H9 (cell line): ENCODE measurements at regions not wholly inside any gene's neighbourhood (a gene's known extent, or its start where the extent isn't known, plus 50 kb on each side); places are given as distances from the start of the nearest gene placed in this dataset.

ENCODE experiments used
- DNase-seq: peaks from one replicate; pipeline ENCODE4 v3.0.0-alpha.2; 2017
- H2AFZ ChIP-seq: one replicate; pipeline ENCODE4 v1.6.1; 2013; ENCODE audit warnings: mild to moderate bottlenecking, low read length, control low read depth, moderate library complexity
- H2AK5ac ChIP-seq: 2 replicates; pipeline ENCODE4 v1.6.1; 2013; ENCODE audit warnings: low read length, control low read depth, mixed read lengths; ENCODE audit not compliant: insufficient read length
- H2BK120ac ChIP-seq: one replicate; pipeline ENCODE4 v1.6.1; 2013; ENCODE audit warnings: low read depth, mild to moderate bottlenecking, low read length, control low read depth, inconsistent platforms; ENCODE audit not compliant: poor library complexity, severe bottlenecking
- H2BK12ac ChIP-seq: 2 replicates; pipeline ENCODE4 v1.6.1; 2013; ENCODE audit warnings: low read length, control low read depth, mixed read lengths, low read depth; ENCODE audit not compliant: insufficient read length
- H2BK15ac ChIP-seq: 2 replicates; pipeline ENCODE4 v1.6.1; 2013; ENCODE audit warnings: low read depth, low read length, control low read depth
- H2BK20ac ChIP-seq: one replicate; pipeline ENCODE4 v1.6.1; 2013; ENCODE audit warnings: low read depth, mild to moderate bottlenecking, low read length, control low read depth, inconsistent platforms; ENCODE audit not compliant: poor library complexity, severe bottlenecking
- H2BK5ac ChIP-seq: 2 replicates; pipeline ENCODE4 v1.6.1; 2013; ENCODE audit warnings: low read length, control low read depth, mixed read lengths; ENCODE audit not compliant: insufficient read length
- H3K14ac ChIP-seq: 2 replicates; pipeline ENCODE4 v1.6.1; 2013; ENCODE audit warnings: low read length, control low read depth; ENCODE audit not compliant: insufficient read depth
- H3K18ac ChIP-seq: 2 replicates; pipeline ENCODE4 v1.6.1; 2013; ENCODE audit warnings: low read depth, mild to moderate bottlenecking, mixed read lengths, low read length, control low read depth; ENCODE audit not compliant: insufficient read length
- H3K23ac ChIP-seq: 2 replicates; pipeline ENCODE4 v1.6.1; 2013; ENCODE audit warnings: low read length, control low read depth, mixed read lengths, low read depth; ENCODE audit not compliant: insufficient read length
- H3K23me2 ChIP-seq: 2 replicates; pipeline ENCODE4 v1.6.1; 2013; ENCODE audit warnings: low read depth, mild to moderate bottlenecking, mixed read lengths, low read length, control low read depth; ENCODE audit not compliant: insufficient read length, poor library complexity, severe bottlenecking
- H3K27ac ChIP-seq: 2 replicates; pipeline ENCODE4 v1.5.1; 2013; ENCODE audit warnings: low read length, control low read depth, mixed read lengths, low read depth; ENCODE audit not compliant: insufficient read length
- H3K27me3 ChIP-seq: 2 replicates; pipeline ENCODE4 v1.6.1; 2013; ENCODE audit warnings: low read length, control low read depth, inconsistent platforms; ENCODE audit not compliant: insufficient read depth
- H3K4ac ChIP-seq: 2 replicates; pipeline ENCODE4 v1.6.1; 2013; ENCODE audit warnings: low read depth, mild to moderate bottlenecking, control low read depth, inconsistent platforms, low read length, moderate library complexity
- H3K4me1 ChIP-seq: 2 replicates; pipeline ENCODE4 v1.6.1; 2013; ENCODE audit warnings: low read length, control low read depth, inconsistent platforms; ENCODE audit not compliant: insufficient read depth
- H3K4me2 ChIP-seq: 2 replicates; pipeline ENCODE4 v1.6.1; 2013; ENCODE audit warnings: low read length, control low read depth, mixed read lengths; ENCODE audit not compliant: insufficient read length, insufficient read depth
- H3K56ac ChIP-seq: 2 replicates; pipeline ENCODE4 v1.6.1; 2013; ENCODE audit warnings: low read depth, mild to moderate bottlenecking, mixed read lengths, low read length, control low read depth; ENCODE audit not compliant: insufficient read length
- H3K79me1 ChIP-seq: 2 replicates; pipeline ENCODE4 v1.6.1; 2013; ENCODE audit warnings: low read depth, mild to moderate bottlenecking, moderate library complexity, low read length, control low read depth, inconsistent platforms; ENCODE audit not compliant: insufficient read depth, poor library complexity, severe bottlenecking
- H3K79me2 ChIP-seq: 2 replicates; pipeline ENCODE4 v1.6.1; 2013; ENCODE audit warnings: low read length, control low read depth, inconsistent platforms; ENCODE audit not compliant: insufficient read depth
- H3K9ac ChIP-seq: 2 replicates; pipeline ENCODE4 v1.6.1; 2013; ENCODE audit warnings: low read length, control low read depth, mixed read lengths; ENCODE audit not compliant: insufficient read length; ENCODE audit errors: extremely low read depth
- H3K9me3 ChIP-seq: one replicate; pipeline ENCODE4 v1.6.1; 2013; ENCODE audit warnings: low read depth, low read length, inconsistent platforms; ENCODE audit not compliant: control insufficient read depth
- H3T11ph ChIP-seq: one replicate; pipeline ENCODE4 v1.6.1; 2013; ENCODE audit warnings: mild to moderate bottlenecking, low read length, control low read depth, inconsistent platforms
- H4K20me1 ChIP-seq: one replicate; pipeline ENCODE4 v1.6.1; 2013; ENCODE audit not compliant: control insufficient read depth, insufficient read length, insufficient read depth
- H4K5ac ChIP-seq: 2 replicates; pipeline ENCODE4 v1.6.1; 2013; ENCODE audit warnings: low read depth, mild to moderate bottlenecking, mixed read lengths, low read length, control low read depth; ENCODE audit not compliant: insufficient read length
- H4K8ac ChIP-seq: replicated peaks from 2 replicates; pipeline ENCODE4 v1.6.1; 2013; ENCODE audit warnings: low read length, control low read depth, mixed read lengths, low read depth; ENCODE audit not compliant: insufficient read length
- H4K91ac ChIP-seq: 2 replicates; pipeline ENCODE4 v1.6.1; 2013; ENCODE audit warnings: low read depth, mild to moderate bottlenecking, moderate library complexity, mixed read lengths, low read length, control low read depth; ENCODE audit not compliant: insufficient read length
- H3K27ac Mint-ChIP-seq, 3 experiments: 2 replicates in 2 of 3; 3 replicates in 1 of 3; pipeline ENCODE4 v1.8.0; 2020 to 2021; ENCODE audit warnings: mixed read lengths in 3 of 3, mild to moderate bottlenecking in 1 of 3, moderate library complexity in 1 of 3
- H3K27me3 Mint-ChIP-seq: 2 replicates; pipeline ENCODE4 v1.8.0; 2021; ENCODE audit warnings: low read depth, mild to moderate bottlenecking, moderate library complexity, mixed read lengths
- H3K36me3 Mint-ChIP-seq, 3 experiments: 2 replicates in 2 of 3; 3 replicates in 1 of 3; pipeline ENCODE4 v1.8.0; 2020 to 2021; ENCODE audit warnings: low read depth in 3 of 3, mixed read lengths in 3 of 3; ENCODE audit not compliant: insufficient read depth in 1 of 3
- H3K4me1 Mint-ChIP-seq, 2 experiments: 2 replicates each; pipeline ENCODE4 v1.8.0; 2020; ENCODE audit warnings: mixed read lengths in 2 of 2
- H3K4me3 Mint-ChIP-seq, 2 experiments: 2 replicates in 1 of 2; 3 replicates in 1 of 2; pipeline ENCODE4 v1.8.0; 2020 to 2021; ENCODE audit warnings: mild to moderate bottlenecking in 2 of 2, mixed read lengths in 2 of 2, moderate library complexity in 1 of 2
- H3K9me3 Mint-ChIP-seq, 2 experiments: 2 replicates in 1 of 2; 3 replicates in 1 of 2; pipeline ENCODE4 v1.8.0; 2020; ENCODE audit warnings: mild to moderate bottlenecking in 2 of 2, mixed read lengths in 2 of 2, moderate library complexity in 1 of 2
- WGBS: extraction: QIAGEN DNeasy Blood & Tissue Kit; methylation state at CpG from one replicate; pipeline ENCODE4 v1.1.7; 2013; ENCODE audit warnings: missing lambda C conversion rate, low lambda C conversion rate, mixed read lengths; ENCODE audit not compliant: insufficient read length; ENCODE audit errors: extremely low coverage; 5-methylcytosine and 5-hydroxymethylcytosine counted together
- TF ChIP-seq, protein P1 (sequence below): fragments of 200-600 bp; sonication (generic); conservative IDR thresholded peaks from 3 replicates; pipeline ENCODE4 v1.8.0; 2021; ENCODE audit warnings: antibody characterized with exemption, mild to moderate bottlenecking

DNA sequence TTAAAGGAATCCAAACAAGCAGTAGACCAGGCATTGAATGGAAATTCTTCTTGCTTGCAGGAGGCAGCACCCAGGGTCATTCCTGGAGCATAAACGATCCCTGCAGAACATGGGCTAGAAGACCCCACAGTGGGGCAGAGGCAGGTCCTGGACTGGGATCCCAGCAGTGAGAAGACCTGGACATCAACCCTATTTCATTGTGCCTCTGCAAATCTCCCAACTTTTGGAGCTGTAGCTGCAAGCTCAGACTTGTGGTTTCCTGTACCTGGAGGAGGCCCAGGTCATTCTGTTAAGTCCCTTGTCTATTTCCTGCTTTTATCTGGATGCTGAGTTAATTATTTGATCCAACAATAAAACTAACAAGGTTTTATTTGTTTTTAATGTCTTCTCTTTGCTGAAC is 61.7 kb downstream of the CALM1 start:
- no peak overlapping the region for H2AFZ ChIP-seq
- no peak for DNase-seq
- Mint-ChIP-seq H3K4me1 (peaks cover 10 to 11% of the 10 kb centered on the region in 2 experiments), H3K36me3 (no peaks in the 10 kb centered on the region), H3K27me3 (peaks cover 3% of the 10 kb centered on the region; the same call in 1 of the 2 replicates), H3K27ac (no peak overlapping the region), H3K4me3 (no peak overlapping the region), H3K9me3 (no peaks in the 10 kb centered on the region)
- no peak overlapping the region for H4K8ac ChIP-seq
- H3K4me2 ChIP-seq: no peak overlapping the region
- H3K4me1 ChIP-seq: peaks cover 3% of the 10 kb centered on the region; the same call in 1 of the 2 replicates
- H3K79me2 ChIP-seq: no peaks in the 10 kb centered on the region; the same call in 1 of the 2 replicates
- H3K79me1 ChIP-seq: no peaks in the 10 kb centered on the region
- no peak overlapping the region for H2AK5ac ChIP-seq
- H3K23me2 ChIP-seq: no peaks in the 10 kb centered on the region
- H3K27ac ChIP-seq: no peak overlapping the region
- H2BK15ac ChIP-seq: no peak overlapping the region
- no peaks in the 10 kb centered on the region for H4K20me1 ChIP-seq
- no CpG with 5 or more reads among the region's 1 CpG for WGBS
- H2BK20ac ChIP-seq: no peak overlapping the region
- no peak overlapping the region for H3K23ac ChIP-seq
- H2BK120ac ChIP-seq: no peak overlapping the region
- no peak overlapping the region for H4K91ac ChIP-seq
- H2BK5ac ChIP-seq: no peak overlapping the region
- no peak overlapping the region for H3K4ac ChIP-seq
- H2BK12ac ChIP-seq: no peak overlapping the region
- TF ChIP-seq, protein P1, sequence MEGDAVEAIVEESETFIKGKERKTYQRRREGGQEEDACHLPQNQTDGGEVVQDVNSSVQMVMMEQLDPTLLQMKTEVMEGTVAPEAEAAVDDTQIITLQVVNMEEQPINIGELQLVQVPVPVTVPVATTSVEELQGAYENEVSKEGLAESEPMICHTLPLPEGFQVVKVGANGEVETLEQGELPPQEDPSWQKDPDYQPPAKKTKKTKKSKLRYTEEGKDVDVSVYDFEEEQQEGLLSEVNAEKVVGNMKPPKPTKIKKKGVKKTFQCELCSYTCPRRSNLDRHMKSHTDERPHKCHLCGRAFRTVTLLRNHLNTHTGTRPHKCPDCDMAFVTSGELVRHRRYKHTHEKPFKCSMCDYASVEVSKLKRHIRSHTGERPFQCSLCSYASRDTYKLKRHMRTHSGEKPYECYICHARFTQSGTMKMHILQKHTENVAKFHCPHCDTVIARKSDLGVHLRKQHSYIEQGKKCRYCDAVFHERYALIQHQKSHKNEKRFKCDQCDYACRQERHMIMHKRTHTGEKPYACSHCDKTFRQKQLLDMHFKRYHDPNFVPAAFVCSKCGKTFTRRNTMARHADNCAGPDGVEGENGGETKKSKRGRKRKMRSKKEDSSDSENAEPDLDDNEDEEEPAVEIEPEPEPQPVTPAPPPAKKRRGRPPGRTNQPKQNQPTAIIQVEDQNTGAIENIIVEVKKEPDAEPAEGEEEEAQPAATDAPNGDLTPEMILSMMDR: no peak
- no peak overlapping the region for H3K14ac ChIP-seq
- H3T11ph ChIP-seq: no peak overlapping the region
- no peak overlapping the region for H3K56ac ChIP-seq
- no peaks in the 10 kb centered on the region for H3K27me3 ChIP-seq
- H3K9ac ChIP-seq: no peak overlapping the region
- no peak overlapping the region for H3K18ac ChIP-seq
- no peak overlapping the region for H4K5ac ChIP-seq
- no peaks in the 10 kb centered on the region for H3K9me3 ChIP-seq
